IPS DF 6.9 (cell line): ENCODE measurements at regions not wholly inside any gene's neighbourhood (a gene's known extent, or its start where the extent isn't known, plus 50 kb on each side); places are given as distances from the start of the nearest gene placed in this dataset.
"Not testable (repeated sequence)": the region's sequence is repeated elsewhere in the genome, so short reads cannot be mapped to it uniquely, and the experiment has no call there.

Experiments used
- DNase-seq: peaks from one replicate; pipeline ENCODE4 v3.0.0-alpha.2; 2013; ENCODE audit warnings: low read depth, low spot score
- H3K27ac ChIP-seq: one replicate; pipeline ENCODE4 v1.5.1; 2013; ENCODE audit warnings: low read length, control low read depth
- H3K27me3 ChIP-seq: 2 replicates; pipeline ENCODE4 v1.6.1; 2013; ENCODE audit warnings: mild to moderate bottlenecking, low read length; ENCODE audit not compliant: control insufficient read depth, insufficient read depth
- H3K36me3 ChIP-seq: 2 replicates; pipeline ENCODE4 v1.6.1; 2013; ENCODE audit warnings: low read length; ENCODE audit not compliant: control insufficient read depth, insufficient read depth
- H3K4me1 ChIP-seq: 2 replicates; pipeline ENCODE4 v1.6.1; 2013; ENCODE audit warnings: low read length; ENCODE audit not compliant: control insufficient read depth, insufficient read depth
- H3K4me3 ChIP-seq: 2 replicates; pipeline ENCODE4 v1.5.1; 2013; ENCODE audit warnings: mild to moderate bottlenecking, low read length
- H3K9me3 ChIP-seq: 2 replicates; pipeline ENCODE4 v1.6.1; 2013; ENCODE audit warnings: low read length, inconsistent platforms; ENCODE audit not compliant: control insufficient read depth, insufficient read depth
- WGBS: extraction: QIAGEN DNeasy Blood & Tissue Kit; methylation state at CpG from one replicate; pipeline ENCODE4 v1.1.7; 2013; ENCODE audit warnings: mixed read lengths, missing lambda C conversion rate; ENCODE audit not compliant: insufficient read length, insufficient coverage; 5-methylcytosine and 5-hydroxymethylcytosine counted together

GRCh38 chr9:27835286-27835685 lies 262.0 kb upstream of the C9orf72 start:
- WGBS: no CpG with 5 or more reads among the region's 3 CpGs
- no peaks in the 10 kb centered on the region for H3K36me3 ChIP-seq
- DNase-seq: no peak
- H3K4me3 ChIP-seq: no peak overlapping the region
- H3K9me3 ChIP-seq: no peaks in the 10 kb centered on the region
- no peaks in the 10 kb centered on the region for H3K27me3 ChIP-seq
- H3K27ac ChIP-seq: no peak overlapping the region
- H3K4me1 ChIP-seq: no peaks in the 10 kb centered on the region

- no peaks in the 10 kb centered on the region for H3K36me3 ChIP-seq
- H3K4me3 ChIP-seq: no peak overlapping the region
- no CpG with 5 or more reads among the region's 6 CpGs for WGBS
- H3K9me3 ChIP-seq: no peaks in the 10 kb centered on the region
- H3K27me3 ChIP-seq: no peaks in the 10 kb centered on the region
- no peaks in the 10 kb centered on the region for H3K4me1 ChIP-seq
- H3K27ac ChIP-seq: no peak overlapping the region
- DNase-seq: no peak
Measured at GRCh38 chr9:27835746-27836145, 262.5 kb upstream of the C9orf72 start.

- Histone ChIP-seq H3K27ac (no peak overlapping the region), H3K36me3 (no peaks in the 10 kb centered on the region), H3K4me3 (no peak overlapping the region), H3K9me3 (no peaks in the 10 kb centered on the region), H3K27me3 (no peaks in the 10 kb centered on the region), H3K4me1 (no peaks in the 10 kb centered on the region)
- DNase-seq: no peak
- no CpG with 5 or more reads among the region's 7 CpGs for WGBS
Measured at GRCh38 chr9:27836661-27837401, 263.6 kb upstream of the C9orf72 start.

GRCh38 chr9:27838876-27839275 lies 265.6 kb upstream of the C9orf72 start:
- WGBS: no CpG with 5 or more reads among the region's 3 CpGs
- H3K4me3 ChIP-seq: no peak overlapping the region
- DNase-seq: no peak
- H3K9me3 ChIP-seq: no peaks in the 10 kb centered on the region
- no peaks in the 10 kb centered on the region for H3K4me1 ChIP-seq
- H3K27me3 ChIP-seq: no peaks in the 10 kb centered on the region
- H3K36me3 ChIP-seq: no peaks in the 10 kb centered on the region
- H3K27ac ChIP-seq: no peak overlapping the region

GRCh38 chr9:27839767-27840166 lies 266.5 kb upstream of the C9orf72 start:
- H3K4me3 ChIP-seq, H3K9me3 ChIP-seq, H3K27ac ChIP-seq, H3K36me3 ChIP-seq, DNase-seq, H3K27me3 ChIP-seq, H3K4me1 ChIP-seq: not testable (repeated sequence)
- WGBS: no CpG with 5 or more reads among the region's 1 CpG

- Histone ChIP-seq H3K36me3 (no peaks in the 10 kb centered on the region), H3K27ac (no peak overlapping the region), H3K4me3 (no peak overlapping the region), H3K9me3 (no peaks in the 10 kb centered on the region), H3K27me3 (no peaks in the 10 kb centered on the region), H3K4me1 (no peaks in the 10 kb centered on the region)
- DNase-seq: no peak
- no CpG with 5 or more reads among the region's 1 CpG for WGBS
Measured at GRCh38 chr9:27844797-27845196, 271.5 kb upstream of the C9orf72 start.

- Histone ChIP-seq H3K36me3 (no peaks in the 10 kb centered on the region), H3K9me3 (no peaks in the 10 kb centered on the region), H3K27me3 (no peaks in the 10 kb centered on the region), H3K27ac (no peak overlapping the region), H3K4me1 (0 out of 2 replicates have a peak, but pooled peaks cover 1% of the 10 kb centered on the region), H3K4me3 (no peak overlapping the region)
- no peak for DNase-seq
Measured at GRCh38 chr9:27847380-27847779, 274.1 kb upstream of the C9orf72 start.

GRCh38 chr9:27847818-27848217 lies 274.5 kb upstream of the C9orf72 start:
- no CpG with 5 or more reads among the region's 1 CpG for WGBS
- Histone ChIP-seq H3K9me3 (no peaks in the 10 kb centered on the region), H3K27me3 (no peaks in the 10 kb centered on the region), H3K27ac (no peak overlapping the region), H3K4me3 (no peak overlapping the region), H3K4me1 (0 out of 2 replicates have a peak, but pooled peaks cover 1% of the 10 kb centered on the region), H3K36me3 (no peaks in the 10 kb centered on the region)
- DNase-seq: no peak

- 0 out of 2 replicates have a peak, but pooled peaks cover 1% of the 10 kb centered on the region for H3K4me1 ChIP-seq
- no peaks in the 10 kb centered on the region for H3K36me3 ChIP-seq
- H3K27ac ChIP-seq: no peak overlapping the region
- H3K27me3 ChIP-seq: no peaks in the 10 kb centered on the region
- no CpG with 5 or more reads among the region's 2 CpGs for WGBS
- no peak overlapping the region for H3K4me3 ChIP-seq
- H3K9me3 ChIP-seq: no peaks in the 10 kb centered on the region
- DNase-seq: no peak
Measured at GRCh38 chr9:27848315-27848714, 275.0 kb upstream of the C9orf72 start.

- no peaks in the 10 kb centered on the region for H3K36me3 ChIP-seq
- H3K4me3 ChIP-seq: no peak overlapping the region
- H3K27ac ChIP-seq: no peak overlapping the region
- peaks cover 4% of the 10 kb centered on the region; the same call in 1 of the 2 replicates for H3K4me1 ChIP-seq
- WGBS: no CpG with 5 or more reads among the region's 1 CpG
- no peaks in the 10 kb centered on the region for H3K27me3 ChIP-seq
- no peaks in the 10 kb centered on the region for H3K9me3 ChIP-seq
- no peak for DNase-seq
Measured at GRCh38 chr9:27851858-27852257, 278.6 kb upstream of the C9orf72 start.

GRCh38 chr9:27853529-27853928 lies 280.2 kb upstream of the C9orf72 start:
- no peak for DNase-seq
- peaks cover 4% of the 10 kb centered on the region; the same call in 1 of the 2 replicates for H3K4me1 ChIP-seq
- no CpG with 5 or more reads among the region's 6 CpGs for WGBS

More at GRCh38 chr9:27853529-27853928, 280.2 kb upstream of the C9orf72 start:
- H3K36me3 ChIP-seq: no peaks in the 10 kb centered on the region
- H3K9me3 ChIP-seq: no peaks in the 10 kb centered on the region
- no peak overlapping the region for H3K27ac ChIP-seq
- H3K27me3 ChIP-seq: no peaks in the 10 kb centered on the region
- H3K4me3 ChIP-seq: no peak overlapping the region
